ENCODE measurements at regions not wholly inside any gene's neighbourhood (a gene's known extent, or its start where the extent isn't known, plus 50 kb on each side); places are given as distances from the start of the nearest gene placed in this dataset.

DNA sequence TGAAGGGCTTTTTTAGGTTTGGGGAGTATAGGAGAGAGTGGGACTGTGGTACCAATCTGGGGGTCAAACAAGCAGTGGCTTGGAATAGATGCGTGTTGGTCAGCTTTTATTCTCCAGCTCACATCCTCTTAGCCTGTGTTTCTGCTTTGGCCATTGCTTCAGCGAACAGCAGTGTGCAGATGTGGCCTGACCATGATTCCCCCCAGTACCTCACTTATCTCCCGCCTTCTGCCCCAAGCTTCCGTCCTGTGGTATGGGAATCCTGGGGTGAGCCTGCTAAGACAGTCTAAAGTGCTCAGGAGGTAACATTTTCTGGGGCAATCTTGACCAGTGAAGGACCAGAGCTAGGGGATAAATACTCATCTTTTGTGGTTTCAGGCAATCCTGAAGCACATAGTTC, 84.9 kb upstream of the TNP1 start:
- H3K9me3 ChIP-seq: no peaks in the 10 kb centered on the region
- H3K36me3 ChIP-seq: no peaks in the 10 kb centered on the region
- H3K4me3 ChIP-seq (ENCODE audit: low read depth in 1 of 2, low read length in 1 of 2): no peak overlapping the region
- H3K27me3 ChIP-seq: no peaks in the 10 kb centered on the region
- TF ChIP-seq, protein P1, sequence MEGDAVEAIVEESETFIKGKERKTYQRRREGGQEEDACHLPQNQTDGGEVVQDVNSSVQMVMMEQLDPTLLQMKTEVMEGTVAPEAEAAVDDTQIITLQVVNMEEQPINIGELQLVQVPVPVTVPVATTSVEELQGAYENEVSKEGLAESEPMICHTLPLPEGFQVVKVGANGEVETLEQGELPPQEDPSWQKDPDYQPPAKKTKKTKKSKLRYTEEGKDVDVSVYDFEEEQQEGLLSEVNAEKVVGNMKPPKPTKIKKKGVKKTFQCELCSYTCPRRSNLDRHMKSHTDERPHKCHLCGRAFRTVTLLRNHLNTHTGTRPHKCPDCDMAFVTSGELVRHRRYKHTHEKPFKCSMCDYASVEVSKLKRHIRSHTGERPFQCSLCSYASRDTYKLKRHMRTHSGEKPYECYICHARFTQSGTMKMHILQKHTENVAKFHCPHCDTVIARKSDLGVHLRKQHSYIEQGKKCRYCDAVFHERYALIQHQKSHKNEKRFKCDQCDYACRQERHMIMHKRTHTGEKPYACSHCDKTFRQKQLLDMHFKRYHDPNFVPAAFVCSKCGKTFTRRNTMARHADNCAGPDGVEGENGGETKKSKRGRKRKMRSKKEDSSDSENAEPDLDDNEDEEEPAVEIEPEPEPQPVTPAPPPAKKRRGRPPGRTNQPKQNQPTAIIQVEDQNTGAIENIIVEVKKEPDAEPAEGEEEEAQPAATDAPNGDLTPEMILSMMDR (IDR thresholded peaks at IDR 0.05): no peak
- no peak overlapping the region for H3K27ac ChIP-seq
- H3K4me1 ChIP-seq (ENCODE audit: control insufficient read depth in 1 of 2, insufficient read depth in 1 of 2, low read depth in 1 of 2, low read length in 1 of 2): no peaks in the 10 kb centered on the region

DNA sequence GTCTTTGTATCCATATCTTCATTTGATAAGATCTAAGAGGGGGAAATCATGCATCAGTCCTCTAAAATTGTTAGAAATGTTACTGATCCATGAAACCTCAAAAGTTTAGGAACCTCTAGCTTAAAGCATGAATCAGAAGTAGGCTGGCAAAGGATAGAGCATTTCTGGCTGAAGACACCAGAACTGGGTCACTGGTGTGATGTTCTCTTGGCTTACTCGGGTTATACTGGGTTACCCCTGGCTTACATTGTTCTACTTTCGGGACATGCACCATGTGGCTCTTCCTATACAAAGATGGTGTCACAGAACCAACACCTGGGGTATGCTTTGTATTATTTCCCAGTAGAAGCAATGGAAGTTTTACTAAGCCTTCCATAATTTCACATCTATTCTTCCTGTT, 83.2 kb upstream of the TNP1 start:
- Histone ChIP-seq H3K4me3 (ENCODE audit: low read depth in 1 of 2, low read length in 1 of 2) (no peak overlapping the region), H3K27me3 (no peaks in the 10 kb centered on the region), H3K9me3 (no peaks in the 10 kb centered on the region), H3K4me1 (ENCODE audit: control insufficient read depth in 1 of 2, insufficient read depth in 1 of 2, low read depth in 1 of 2, low read length in 1 of 2) (no peaks in the 10 kb centered on the region), H3K27ac (no peak overlapping the region), H3K36me3 (no peaks in the 10 kb centered on the region)
- TF ChIP-seq, protein P1 (IDR thresholded peaks at IDR 0.05): no peak

- TF ChIP-seq, protein P1 (IDR thresholded peaks at IDR 0.05): no peak
- no peaks in the 10 kb centered on the region for H3K36me3 ChIP-seq
Observed at GRCh38 chr2:216942465-216942864, 82.6 kb upstream of the TNP1 start.

DNA sequence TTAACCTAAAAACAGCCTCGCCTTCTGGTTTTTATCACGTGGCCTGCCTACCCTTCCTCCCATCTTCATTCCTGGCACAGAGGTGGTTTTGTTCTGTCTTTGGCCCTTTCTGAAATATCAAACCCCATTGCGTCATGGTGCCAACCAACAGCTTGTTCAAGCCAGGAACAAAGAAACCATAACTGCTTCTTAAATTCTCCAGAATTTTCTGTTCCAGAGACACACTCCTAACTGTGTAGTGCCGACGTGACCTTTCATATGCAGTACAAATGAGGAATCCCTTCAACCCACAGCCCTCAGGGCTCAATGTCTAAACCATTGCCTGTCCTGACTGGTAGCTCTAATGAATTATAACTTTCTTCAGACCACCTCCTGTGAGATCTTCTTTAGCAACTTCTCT, 82.2 kb upstream of the TNP1 start:
- Histone ChIP-seq H3K36me3 (no peaks in the 10 kb centered on the region), H3K27ac (no peak overlapping the region), H3K4me3 (ENCODE audit: low read depth in 1 of 2, low read length in 1 of 2) (no peak overlapping the region), H3K27me3 (no peaks in the 10 kb centered on the region), H3K9me3 (no peaks in the 10 kb centered on the region), H3K4me1 (ENCODE audit: control insufficient read depth in 1 of 2, insufficient read depth in 1 of 2, low read depth in 1 of 2, low read length in 1 of 2) (no peaks in the 10 kb centered on the region)
- TF ChIP-seq, protein P1 (IDR thresholded peaks at IDR 0.05): no peak

More at GRCh38 chr2:216942465-216942864, 82.6 kb upstream of the TNP1 start:
- Histone ChIP-seq H3K27ac (no peak overlapping the region), H3K4me3 (ENCODE audit: low read depth in 1 of 2, low read length in 1 of 2) (no peak overlapping the region), H3K4me1 (ENCODE audit: control insufficient read depth in 1 of 2, insufficient read depth in 1 of 2, low read depth in 1 of 2, low read length in 1 of 2) (no peaks in the 10 kb centered on the region), H3K27me3 (no peaks in the 10 kb centered on the region), H3K9me3 (no peaks in the 10 kb centered on the region)

GRCh38 chr2:216936954-216937357, 77.1 kb upstream of the TNP1 start:
- Histone ChIP-seq H3K27ac (no peak overlapping the region), H3K36me3 (no peaks in the 10 kb centered on the region), H3K9me3 (no peaks in the 10 kb centered on the region), H3K4me1 (ENCODE audit: control insufficient read depth in 1 of 2, insufficient read depth in 1 of 2, low read depth in 1 of 2, low read length in 1 of 2) (no peaks in the 10 kb centered on the region), H3K4me3 (ENCODE audit: low read depth in 1 of 2, low read length in 1 of 2) (no peak overlapping the region), H3K27me3 (no peaks in the 10 kb centered on the region)
- TF ChIP-seq, protein P1 (IDR thresholded peaks at IDR 0.05): no peak

DNA sequence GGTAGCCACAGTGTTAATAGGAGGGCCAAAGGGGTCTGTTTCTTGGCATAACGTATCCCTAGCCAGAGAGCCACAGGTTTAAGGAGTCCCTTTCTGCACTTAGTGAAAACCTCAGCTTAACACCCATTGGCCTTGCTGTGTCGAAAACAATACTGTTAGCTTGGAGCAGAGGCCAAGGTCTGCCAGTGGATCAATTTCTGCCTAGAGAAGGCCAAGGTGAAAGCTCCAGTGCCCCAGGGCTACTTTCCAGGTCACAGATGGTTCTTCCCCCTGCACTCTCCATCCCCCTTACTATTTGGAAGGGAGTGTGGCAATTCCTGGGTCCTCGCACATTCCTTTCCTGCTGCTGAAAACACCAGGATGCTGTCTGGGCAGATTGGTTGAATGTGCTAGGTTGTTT, 74.8 kb upstream of the TNP1 start:
- Histone ChIP-seq H3K27ac (no peak overlapping the region), H3K27me3 (no peaks in the 10 kb centered on the region), H3K4me1 (ENCODE audit: control insufficient read depth in 1 of 2, insufficient read depth in 1 of 2, low read depth in 1 of 2, low read length in 1 of 2) (no peaks in the 10 kb centered on the region), H3K36me3 (no peaks in the 10 kb centered on the region), H3K9me3 (no peaks in the 10 kb centered on the region), H3K4me3 (ENCODE audit: low read depth in 1 of 2, low read length in 1 of 2) (no peak overlapping the region)
- TF ChIP-seq, protein P1 (IDR thresholded peaks at IDR 0.05): no peak

Measured in neutrophil (primary cell).